ENCODE measurements at regions not wholly inside any gene's neighbourhood (a gene's known extent, or its start where the extent isn't known, plus 50 kb on each side); places are given as distances from the start of the nearest gene placed in this dataset.

GRCh38 chr15:38028869-38029268, 94.4 kb downstream of the TMCO5A start:
- Histone ChIP-seq H3K4me3 (ENCODE audit: low read depth, low read length) (no peak overlapping the region), H3K9me3 (ENCODE audit: control insufficient read depth, insufficient read depth, low read depth, low read length) (0 out of 2 replicates have a peak, but pooled peaks cover 2% of the 10 kb centered on the region), H3K36me3 (ENCODE audit: control insufficient read depth, insufficient read depth, low read length) (no peaks in the 10 kb centered on the region), H3K9ac (ENCODE audit: low read length) (no peak overlapping the region), H3K27me3 (ENCODE audit: control insufficient read depth, insufficient read depth, low read length) (no peaks in the 10 kb centered on the region), H3K27ac (ENCODE audit: low read depth, low read length) (no peak overlapping the region), H3K4me1 (ENCODE audit: control insufficient read depth, insufficient read depth, low read length) (no peaks in the 10 kb centered on the region)

- Histone ChIP-seq H3K36me3 (ENCODE audit: control insufficient read depth, insufficient read depth, low read length) (no peaks in the 10 kb centered on the region), H3K4me1 (ENCODE audit: control insufficient read depth, insufficient read depth, low read length) (no peaks in the 10 kb centered on the region), H3K9me3 (ENCODE audit: control insufficient read depth, insufficient read depth, low read depth, low read length) (no peaks in the 10 kb centered on the region), H3K27ac (ENCODE audit: low read depth, low read length) (no peak overlapping the region), H3K4me3 (ENCODE audit: low read depth, low read length) (no peak overlapping the region), H3K27me3 (ENCODE audit: control insufficient read depth, insufficient read depth, low read length) (no peaks in the 10 kb centered on the region), H3K9ac (ENCODE audit: low read length) (no peak overlapping the region)
Observed at GRCh38 chr15:38029736-38030135, 95.3 kb downstream of the TMCO5A start.

GRCh38 chr15:38030609-38031008, 96.2 kb downstream of the TMCO5A start:
- no peaks in the 10 kb centered on the region for H3K27me3 ChIP-seq (ENCODE audit: control insufficient read depth, insufficient read depth, low read length)
- no peaks in the 10 kb centered on the region for H3K36me3 ChIP-seq (ENCODE audit: control insufficient read depth, insufficient read depth, low read length)
- no peak overlapping the region for H3K4me3 ChIP-seq (ENCODE audit: low read depth, low read length)

GRCh38 chr15:38035701-38036100, 101.3 kb downstream of the TMCO5A start:
- Histone ChIP-seq H3K4me1 (ENCODE audit: control insufficient read depth, insufficient read depth, low read length) (peaks cover 5% of the 10 kb centered on the region; the same call in 1 of the 2 replicates), H3K9ac (ENCODE audit: low read length) (no peak overlapping the region), H3K27ac (ENCODE audit: low read depth, low read length) (no peak overlapping the region), H3K4me3 (ENCODE audit: low read depth, low read length) (no peak overlapping the region), H3K27me3 (ENCODE audit: control insufficient read depth, insufficient read depth, low read length) (no peaks in the 10 kb centered on the region), H3K36me3 (ENCODE audit: control insufficient read depth, insufficient read depth, low read length) (no peaks in the 10 kb centered on the region), H3K9me3 (ENCODE audit: control insufficient read depth, insufficient read depth, low read depth, low read length) (no peaks in the 10 kb centered on the region)

More at GRCh38 chr15:38030609-38031008, 96.2 kb downstream of the TMCO5A start:
- Histone ChIP-seq H3K9ac (ENCODE audit: low read length) (no peak overlapping the region), H3K9me3 (ENCODE audit: control insufficient read depth, insufficient read depth, low read depth, low read length) (no peaks in the 10 kb centered on the region), H3K27ac (ENCODE audit: low read depth, low read length) (no peak overlapping the region), H3K4me1 (ENCODE audit: control insufficient read depth, insufficient read depth, low read length) (no peaks in the 10 kb centered on the region)

- Histone ChIP-seq H3K27ac (ENCODE audit: low read depth, low read length) (no peak overlapping the region), H3K9ac (ENCODE audit: low read length) (no peak overlapping the region), H3K27me3 (ENCODE audit: control insufficient read depth, insufficient read depth, low read length) (no peaks in the 10 kb centered on the region), H3K4me3 (ENCODE audit: low read depth, low read length) (no peak overlapping the region), H3K9me3 (ENCODE audit: control insufficient read depth, insufficient read depth, low read depth, low read length) (no peaks in the 10 kb centered on the region), H3K4me1 (ENCODE audit: control insufficient read depth, insufficient read depth, low read length) (peaks cover 8% of the 10 kb centered on the region; the same call in 1 of the 2 replicates), H3K36me3 (ENCODE audit: control insufficient read depth, insufficient read depth, low read length) (no peaks in the 10 kb centered on the region)
Observed at GRCh38 chr15:38036790-38037338, 102.4 kb downstream of the TMCO5A start.

GRCh38 chr15:38038659-38039442, 104.4 kb downstream of the TMCO5A start:
- Histone ChIP-seq H3K9ac (ENCODE audit: low read length) (no peak overlapping the region), H3K36me3 (ENCODE audit: control insufficient read depth, insufficient read depth, low read length) (no peaks in the 10 kb centered on the region), H3K9me3 (ENCODE audit: control insufficient read depth, insufficient read depth, low read depth, low read length) (no peaks in the 10 kb centered on the region), H3K27me3 (ENCODE audit: control insufficient read depth, insufficient read depth, low read length) (no peaks in the 10 kb centered on the region), H3K4me3 (ENCODE audit: low read depth, low read length) (no peak overlapping the region), H3K27ac (ENCODE audit: low read depth, low read length) (no peak overlapping the region), H3K4me1 (ENCODE audit: control insufficient read depth, insufficient read depth, low read length) (peaks cover 19% of the 10 kb centered on the region; the same call in 1 of the 2 replicates)

- Histone ChIP-seq H3K36me3 (ENCODE audit: control insufficient read depth, insufficient read depth, low read length) (no peaks in the 10 kb centered on the region), H3K27ac (ENCODE audit: low read depth, low read length) (no peak overlapping the region), H3K9me3 (ENCODE audit: control insufficient read depth, insufficient read depth, low read depth, low read length) (no peaks in the 10 kb centered on the region), H3K9ac (ENCODE audit: low read length) (no peak overlapping the region), H3K4me3 (ENCODE audit: low read depth, low read length) (no peak overlapping the region), H3K4me1 (ENCODE audit: control insufficient read depth, insufficient read depth, low read length) (peaks cover 19% of the 10 kb centered on the region; the same call in 1 of the 2 replicates), H3K27me3 (ENCODE audit: control insufficient read depth, insufficient read depth, low read length) (no peaks in the 10 kb centered on the region)
Observed at GRCh38 chr15:38040615-38041014, 106.2 kb downstream of the TMCO5A start.

GRCh38 chr15:38041576-38041975, 107.1 kb downstream of the TMCO5A start:
- Histone ChIP-seq H3K9ac (ENCODE audit: low read length) (no peak overlapping the region), H3K27me3 (ENCODE audit: control insufficient read depth, insufficient read depth, low read length) (no peaks in the 10 kb centered on the region), H3K4me1 (ENCODE audit: control insufficient read depth, insufficient read depth, low read length) (peaks cover 19% of the 10 kb centered on the region; the same call in 1 of the 2 replicates), H3K36me3 (ENCODE audit: control insufficient read depth, insufficient read depth, low read length) (no peaks in the 10 kb centered on the region), H3K4me3 (ENCODE audit: low read depth, low read length) (no peak overlapping the region), H3K9me3 (ENCODE audit: control insufficient read depth, insufficient read depth, low read depth, low read length) (no peaks in the 10 kb centered on the region), H3K27ac (ENCODE audit: low read depth, low read length) (no peak overlapping the region)

- Histone ChIP-seq H3K9ac (ENCODE audit: low read length) (no peak overlapping the region), H3K27ac (ENCODE audit: low read depth, low read length) (no peak overlapping the region), H3K36me3 (ENCODE audit: control insufficient read depth, insufficient read depth, low read length) (no peaks in the 10 kb centered on the region), H3K4me3 (ENCODE audit: low read depth, low read length) (no peak overlapping the region), H3K27me3 (ENCODE audit: control insufficient read depth, insufficient read depth, low read length) (no peaks in the 10 kb centered on the region), H3K9me3 (ENCODE audit: control insufficient read depth, insufficient read depth, low read depth, low read length) (no peaks in the 10 kb centered on the region), H3K4me1 (ENCODE audit: control insufficient read depth, insufficient read depth, low read length) (peaks cover 19% of the 10 kb centered on the region; the same call in 1 of the 2 replicates)
Observed at GRCh38 chr15:38042211-38042610, 107.8 kb downstream of the TMCO5A start.

- H3K4me1 ChIP-seq (ENCODE audit: control insufficient read depth, insufficient read depth, low read length): peaks cover 19% of the 10 kb centered on the region; the same call in 1 of the 2 replicates
- H3K9me3 ChIP-seq (ENCODE audit: control insufficient read depth, insufficient read depth, low read depth, low read length): no peaks in the 10 kb centered on the region
- H3K27ac ChIP-seq (ENCODE audit: low read depth, low read length): no peak overlapping the region
- no peaks in the 10 kb centered on the region for H3K36me3 ChIP-seq (ENCODE audit: control insufficient read depth, insufficient read depth, low read length)
- H3K27me3 ChIP-seq (ENCODE audit: control insufficient read depth, insufficient read depth, low read length): no peaks in the 10 kb centered on the region
- no peak overlapping the region for H3K9ac ChIP-seq (ENCODE audit: low read length)
- no peak overlapping the region for H3K4me3 ChIP-seq (ENCODE audit: low read depth, low read length)
Observed at GRCh38 chr15:38042707-38043445, 108.4 kb downstream of the TMCO5A start.

Data from HUES6 (cell line).